Non-pigmented ciliary epithelial cell (primary cell): ENCODE measurements at regions not wholly inside any gene's neighbourhood (a gene's known extent, or its start where the extent isn't known, plus 50 kb on each side); places are given as distances from the start of the nearest gene placed in this dataset.

ENCODE experiments used
- DNase-seq: peaks from one replicate; pipeline ENCODE4 v3.0.0-alpha.2; 2010; ENCODE audit warnings: low read depth

- no peak for DNase-seq
Observed at GRCh38 chr2:104163611-104164130, 690.2 kb upstream of the POU3F3 start.

GRCh38 chr2:104164721-104165252, 689.1 kb upstream of the POU3F3 start:
- no peak for DNase-seq

GRCh38 chr2:104177179-104177578, 676.7 kb upstream of the POU3F3 start:
- no peak for DNase-seq

GRCh38 chr2:104179644-104180043, 674.3 kb upstream of the POU3F3 start:
- DNase-seq, result no peak

GRCh38 chr2:104200533-104201168, 653.3 kb upstream of the POU3F3 start:
- no peak for DNase-seq

GRCh38 chr2:104213758-104214157, 640.2 kb upstream of the POU3F3 start:
- no peak for DNase-seq

- DNase-seq, result no peak
Observed at GRCh38 chr2:104215269-104216161, 638.4 kb upstream of the POU3F3 start.

GRCh38 chr2:104233591-104233990, 620.3 kb upstream of the POU3F3 start:
- no peak for DNase-seq

- DNase-seq, result no peak
Observed at GRCh38 chr2:104236491-104236890, 617.4 kb upstream of the POU3F3 start.

GRCh38 chr2:104240984-104241383, 612.9 kb upstream of the POU3F3 start:
- DNase-seq, result no peak

- no peak for DNase-seq
Observed at GRCh38 chr2:104249629-104250028, 604.3 kb upstream of the POU3F3 start.

- DNase-seq, result no peak
Observed at GRCh38 chr2:104250635-104251034, 603.3 kb upstream of the POU3F3 start.

- no peak for DNase-seq
Observed at GRCh38 chr2:104254017-104254416, 599.9 kb upstream of the POU3F3 start.

- DNase-seq, result no peak
Observed at GRCh38 chr2:104262714-104263113, 591.2 kb upstream of the POU3F3 start.

- no peak for DNase-seq
Observed at GRCh38 chr2:104279646-104280045, 574.3 kb upstream of the POU3F3 start.

GRCh38 chr2:104280216-104280615, 573.7 kb upstream of the POU3F3 start:
- no peak for DNase-seq

- DNase-seq, result no peak
Observed at GRCh38 chr2:104286841-104287240, 567.1 kb upstream of the POU3F3 start.

GRCh38 chr2:104289651-104290565, 564.0 kb upstream of the POU3F3 start:
- no peak for DNase-seq

- no peak for DNase-seq
Observed at GRCh38 chr2:104290566-104290891, 563.4 kb upstream of the POU3F3 start.

GRCh38 chr2:104312684-104313083, 541.2 kb upstream of the POU3F3 start:
- no peak for DNase-seq

GRCh38 chr2:104318001-104318665, 535.8 kb upstream of the POU3F3 start:
- DNase-seq, result no peak
